HepG2 (cell line): ENCODE measurements at regions not wholly inside any gene's neighbourhood (a gene's known extent, or its start where the extent isn't known, plus 50 kb on each side); places are given as distances from the start of the nearest gene placed in this dataset.

Experiments
- ATAC-seq: fragments of 200-7000 bp; cut with Tn5 transposase; 3 replicates; pipeline ENCODE4 v1.9.1; 2020; ENCODE audit warnings: mild to moderate bottlenecking, moderate library complexity
- BruUV-seq: library from RNA; stranded (reverse); fragments of 400-500 nt; replicated peaks from 2 replicates; lab custom pipeline; 2021; lab: Mats Ljungman, UMichigan
- CTCF ChIA-PET: fragments of 300-600 bp; formaldehyde crosslinking; extraction: SDS; loops from one replicate; lab custom pipeline; 2021; ENCODE audit warnings: low total read pairs, inconsistent platforms, low intra/inter-chr PET ratio; lab: Yijun Ruan, JAX
- POLR2A ChIA-PET: fragments of 350-600 bp; sonication (Branson Sonifier 250); formaldehyde crosslinking; loops from one replicate; lab custom pipeline; 2020; ENCODE audit warnings: antibody characterized with exemption, inconsistent platforms; lab: Yijun Ruan, JAX
- DNase-seq: peaks from one replicate; pipeline ENCODE4 v3.0.0-alpha.2; 2015; ENCODE audit warnings: low spot score
- FAIRE-seq: peaks from 3 replicates; lab custom pipeline; 2011; peaks lifted over from hg19 to GRCh38; lab: Jason Lieb, UNC
- H2AFZ ChIP-seq: one replicate; pipeline ENCODE4 v1.6.1; 2011; ENCODE audit warnings: low read length, inconsistent platforms
- H3K27ac ChIP-seq: fragments of 300-600 bp; 3 replicates; pipeline ENCODE4 v1.8.0; 2011; ENCODE audit warnings: mixed run types, mild to moderate bottlenecking, mixed read lengths, low read length, inconsistent platforms; ENCODE audit not compliant: insufficient read depth; ENCODE audit errors: extremely low read length
- H3K27me3 ChIP-seq, 2 experiments: fragments of 200-600 bp in 1 of 2; 2 replicates in 1 of 2; 3 replicates in 1 of 2; pipeline versions ENCODE4 v1.6.0 to v1.8.0; 2011; ENCODE audit warnings: low read length in 2 of 2, mild to moderate bottlenecking in 2 of 2, moderate library complexity in 2 of 2, inconsistent platforms in 1 of 2; ENCODE audit not compliant: insufficient read depth in 2 of 2, control insufficient read depth in 1 of 2
- H3K36me3 ChIP-seq, 2 experiments: fragments of 200-600 bp in 1 of 2; replicated peaks in 1 of 2; 2 replicates in 1 of 2; 3 replicates in 1 of 2; pipeline versions ENCODE4 v1.5.1 to v1.8.0; 2011; ENCODE audit warnings: low read length in 2 of 2, inconsistent platforms in 1 of 2; ENCODE audit not compliant: insufficient read depth in 2 of 2, control insufficient read depth in 1 of 2
- H3K4me1 ChIP-seq: 2 replicates; pipeline ENCODE4 v1.5.1; 2012; ENCODE audit warnings: low read length, inconsistent platforms; ENCODE audit not compliant: insufficient read depth
- H3K4me2 ChIP-seq: 2 replicates; pipeline ENCODE4 v1.6.0; 2011; ENCODE audit warnings: low read depth, low read length, inconsistent platforms
- H3K4me3 ChIP-seq, 3 experiments: fragments of 200-600 bp in 1 of 3; sonication (generic), shearing (Covaris generic) in 1 of 3; replicated peaks in 1 of 3; 2 replicates each; pipeline ENCODE4 v1.5.1; 2011 to 2016; ENCODE audit warnings: low read length in 3 of 3, inconsistent platforms in 2 of 3, low read depth in 2 of 3, mild to moderate bottlenecking in 2 of 3, control low read depth in 1 of 3, mixed read lengths in 1 of 3; ENCODE audit not compliant: insufficient read depth in 1 of 3
- H3K79me2 ChIP-seq: one replicate; pipeline ENCODE4 v1.6.1; 2011; ENCODE audit warnings: low read length, inconsistent platforms; ENCODE audit not compliant: insufficient read depth
- H3K9ac ChIP-seq: 2 replicates; pipeline ENCODE4 v1.6.0; 2011; ENCODE audit warnings: mild to moderate bottlenecking, low read depth, low read length, inconsistent platforms; ENCODE audit not compliant: insufficient read depth
- H3K9me3 ChIP-seq: 2 replicates; pipeline ENCODE4 v1.5.1; 2012; ENCODE audit warnings: mild to moderate bottlenecking, low read length
- H4K20me1 ChIP-seq: 2 replicates; pipeline ENCODE4 v1.6.0; 2011; ENCODE audit warnings: inconsistent platforms, mild to moderate bottlenecking, low read length, moderate library complexity; ENCODE audit not compliant: insufficient read depth
- ARID2 ChIP-seq: sonication (generic); formaldehyde crosslinking; IDR thresholded peaks from 2 replicates; pipeline ENCODE4 v1.8.1; 2022; ENCODE audit warnings: mild to moderate bottlenecking, missing genetic modification reagents, borderline replicate concordance
- ARID3A ChIP-seq: IDR thresholded peaks from 2 replicates; pipeline ENCODE4 v1.6.1; 2012; ENCODE audit warnings: low read depth, low read length, improper control_type of control experiment
- FOSL2 ChIP-seq: sonication (generic); formaldehyde crosslinking; IDR thresholded peaks from 2 replicates; pipeline ENCODE4 v1.4.0; 2020; ENCODE audit warnings: missing genetic modification reagents
- GABPA ChIP-seq, 2 experiments: IDR thresholded peaks; 2 replicates each; pipeline ENCODE4 v1.6.1; 2011 to 2016; ENCODE audit warnings: low read depth in 2 of 2, low read length in 1 of 2, missing biosample characterization in 1 of 2, missing genetic modification characterization in 1 of 2
- KDM5B ChIP-seq: sonication (generic); formaldehyde crosslinking; IDR thresholded peaks from 2 replicates; pipeline ENCODE4 v1.4.0; 2020; ENCODE audit warnings: missing genetic modification reagents, mild to moderate bottlenecking, borderline replicate concordance
- MTA1 ChIP-seq: sonication (generic); formaldehyde crosslinking; IDR thresholded peaks from 2 replicates; pipeline ENCODE4 v1.4.0; 2020; ENCODE audit warnings: missing genetic modification reagents, mild to moderate bottlenecking, borderline replicate concordance
- NFKB2 ChIP-seq: sonication (generic); formaldehyde crosslinking; IDR thresholded peaks from 2 replicates; pipeline ENCODE4 v1.4.0; 2020; ENCODE audit warnings: missing genetic modification reagents, borderline replicate concordance
- POLR2AphosphoS2 ChIP-seq: IDR thresholded peaks from 2 replicates; pipeline ENCODE4 v1.6.1; 2011; ENCODE audit warnings: low read depth, low read length, improper control_type of control experiment
- ZNF609 ChIP-seq: sonication (generic); formaldehyde crosslinking; IDR thresholded peaks from 2 replicates; pipeline ENCODE4 v1.4.0; 2020; ENCODE audit warnings: mild to moderate bottlenecking, missing genetic modification reagents, borderline replicate concordance
- ZNF749 ChIP-seq: sonication (generic); formaldehyde crosslinking; IDR thresholded peaks from 2 replicates; pipeline ENCODE4 v1.8.0; 2022; ENCODE audit warnings: mild to moderate bottlenecking, missing genetic modification reagents, moderate library complexity, borderline replicate concordance
- ZNF850 ChIP-seq: sonication (generic); formaldehyde crosslinking; conservative IDR thresholded peaks from 2 replicates; pipeline ENCODE4 v1.9.0; 2021; ENCODE audit warnings: mild to moderate bottlenecking, missing genetic modification reagents
- ZSCAN12 ChIP-seq: sonication (generic); formaldehyde crosslinking; IDR thresholded peaks from 2 replicates; pipeline ENCODE4 v1.9.0; 2021; ENCODE audit warnings: mild to moderate bottlenecking, missing genetic modification reagents
- WGBS: methylation state at CpG from one replicate; pipeline ENCODE4 v1.1.6; 2017; ENCODE audit warnings: low lambda C conversion rate; 5-methylcytosine and 5-hydroxymethylcytosine counted together
- in situ Hi-C: cut with HindIII; loops from 2 replicates; pipeline ENCODE4 v1.10.0; 2017; ENCODE audit warnings: low pct_unique_long_range_greater_than_20kb; ENCODE audit not compliant: extremely low pct_ligation_motif_present
- intact Hi-C: fragments of 100-400 bp; cut with micrococcal nuclease; formaldehyde crosslinking; loops from one replicate; pipeline ENCODE4 v1.10.0; 2022; ENCODE audit not compliant: unreplicated experiment

- TF ChIP-seq ARID3A, result no peak
- TF ChIP-seq, all 625 proteins: peak for 0
Measured at GRCh38 chr13:30559274-30559673, 58.4 kb upstream of the USPL1 start (continued).

- Histone ChIP-seq H3K9me3 (no peaks in the 10 kb centered on the region), H4K20me1 (no peaks in the 10 kb centered on the region), H3K4me3 (no peak overlapping the region), H3K36me3 (no peaks in the 10 kb centered on the region), H3K27me3 (no peaks in the 10 kb centered on the region; a peak in 1 of 5 replicates), H3K27ac (no peak overlapping the region), H3K79me2 (no peaks in the 10 kb centered on the region), H2AFZ (no peak overlapping the region), H3K4me1 (no peaks in the 10 kb centered on the region), H3K9ac (no peak overlapping the region), H3K4me2 (no peak overlapping the region)
- ATAC-seq (no peak), FAIRE-seq (no peak), DNase-seq (no peak)
- no TSS peak for BruUV-seq
- in situ Hi-C loops, result no loop called here
- WGBS, result 18% methylated on average over 6 of the region's 6 CpGs
- POLR2A ChIA-PET, result no interaction called here
- CTCF ChIA-PET, result no interaction called here
- intact Hi-C loops, result no loop called here
- TF ChIP-seq KDM5B (CRISPR knock-in tag) (no peak), NFKB2 (CRISPR knock-in tag) (no peak), POLR2AphosphoS2 (no peak), FOSL2 (no peak), ZNF749 (no peak), ZNF609 (no peak), MTA1 (CRISPR knock-in tag) (no peak), GABPA (IDR thresholded peaks at IDR 0.05; ENCODE audit: low read depth, low read length) (no peak), GABPA (CRISPR knock-in tag; IDR thresholded peaks at IDR 0.05; ENCODE audit: low read depth) (no peak), ZSCAN12 (CRISPR knock-in tag) (no peak), ARID2 (CRISPR knock-in tag) (no peak), ZNF850 (no peak)
Measured at GRCh38 chr13:30560212-30560611, 57.5 kb upstream of the USPL1 start.
